Activated CD8-positive, alpha-beta memory T cell treated with anti-CD3 and anti-CD28 coated beads, Interleukin-2, amount 50 U/mL, for 1 hour (primary cell): ENCODE measurements at regions not wholly inside any gene's neighbourhood (a gene's known extent, or its start where the extent isn't known, plus 50 kb on each side); places are given as distances from the start of the nearest gene placed in this dataset.
"Not testable (repeated sequence)": the region's sequence is repeated elsewhere in the genome, so short reads cannot be mapped to it uniquely, and the experiment has no call there.

Experiments used
- DNase-seq: peaks from one replicate; pipeline ENCODE4 v3.0.0-alpha.2; 2020; ENCODE audit errors: extremely low read depth

DNA sequence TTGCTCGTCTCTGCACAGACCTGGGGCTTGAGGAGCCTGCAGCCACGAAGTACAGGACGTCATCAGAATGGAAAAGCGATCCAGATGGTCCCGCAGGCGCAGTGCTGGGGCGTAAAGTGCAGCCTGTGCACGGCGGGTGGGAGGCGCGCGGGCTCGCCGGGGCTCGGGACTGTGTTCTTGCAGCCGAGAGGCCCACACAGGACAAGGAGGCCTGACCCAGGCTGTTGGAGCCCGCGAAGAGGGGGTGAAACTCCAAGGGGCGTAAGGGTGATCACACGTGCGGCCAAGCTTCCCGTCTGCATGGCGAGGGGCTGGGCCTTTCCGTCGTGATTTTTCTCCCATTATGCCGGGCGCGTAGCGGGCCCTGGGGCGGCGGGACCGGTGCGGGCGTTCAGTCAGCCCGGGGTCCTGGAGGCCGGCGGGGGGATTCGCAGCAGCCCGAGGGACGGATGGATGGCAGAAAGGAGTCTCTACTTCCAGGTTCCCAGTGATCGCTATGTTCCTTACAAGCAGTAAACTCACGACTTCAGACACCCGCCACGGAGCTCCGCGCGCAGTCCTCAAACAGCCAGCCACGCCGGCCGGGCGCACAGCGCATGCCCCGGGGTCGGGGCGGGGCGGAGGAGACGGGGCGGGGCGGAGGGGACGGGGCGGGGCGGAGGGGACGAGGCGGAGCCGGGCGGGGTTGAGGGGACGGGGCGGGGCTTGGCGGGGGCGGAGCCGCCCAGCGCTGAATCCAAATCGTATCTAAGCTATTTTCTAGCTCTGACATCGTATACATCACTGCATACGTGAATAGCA, 141.0 kb upstream of the KCNJ18 start:
- peak; percentile 32 for DNase-seq

DNA sequence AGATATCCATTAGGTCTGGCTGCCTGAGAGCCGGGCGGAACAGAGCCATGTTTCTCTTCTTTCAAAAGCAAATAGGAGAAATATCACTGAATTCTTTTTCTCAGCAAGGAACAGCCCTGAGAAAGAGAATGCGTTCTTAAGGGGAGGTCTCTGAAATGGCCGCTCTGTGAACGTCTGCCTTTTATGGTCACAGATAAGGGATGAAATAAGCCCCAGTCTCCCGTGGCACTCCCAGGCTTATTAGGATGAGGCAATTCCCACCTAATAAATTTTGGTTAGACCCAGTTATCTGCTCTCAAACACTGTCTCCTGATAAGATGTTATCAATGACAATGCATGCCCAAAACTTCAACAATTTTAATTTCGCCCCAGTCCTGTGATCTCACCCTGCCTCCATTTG, 133.4 kb upstream of the KCNJ18 start:
- DNase-seq = not testable (repeated sequence)

- DNase-seq = no peak
Observed at GRCh38 chr17:21564262-21564661, 128.1 kb upstream of the KCNJ18 start.

DNA sequence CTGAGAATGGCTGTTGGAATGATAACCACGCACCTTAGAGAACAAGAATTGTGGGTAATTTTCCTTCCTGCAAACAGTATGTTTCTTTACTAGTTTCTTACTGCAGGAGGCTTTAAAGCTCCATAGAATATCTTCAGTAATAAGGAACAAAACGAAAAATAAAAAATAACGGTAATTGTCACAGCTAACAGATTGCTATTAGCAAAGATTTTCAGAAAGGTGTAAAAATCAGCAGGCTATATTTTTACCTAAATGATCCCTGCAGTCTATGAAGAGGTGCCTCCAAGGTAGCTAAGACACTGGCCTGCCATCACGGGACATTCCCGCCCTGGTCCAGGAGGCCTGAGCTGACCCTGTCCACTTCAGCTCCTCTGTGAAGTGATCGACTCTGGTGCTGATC, 127.6 kb upstream of the KCNJ18 start:
- not testable (repeated sequence) for DNase-seq

- DNase-seq = not testable (repeated sequence)
Observed at GRCh38 chr17:21570427-21570826, 121.9 kb upstream of the KCNJ18 start.

GRCh38 chr17:21572148-21572547, 120.2 kb upstream of the KCNJ18 start:
- DNase-seq = not testable (repeated sequence)

DNA sequence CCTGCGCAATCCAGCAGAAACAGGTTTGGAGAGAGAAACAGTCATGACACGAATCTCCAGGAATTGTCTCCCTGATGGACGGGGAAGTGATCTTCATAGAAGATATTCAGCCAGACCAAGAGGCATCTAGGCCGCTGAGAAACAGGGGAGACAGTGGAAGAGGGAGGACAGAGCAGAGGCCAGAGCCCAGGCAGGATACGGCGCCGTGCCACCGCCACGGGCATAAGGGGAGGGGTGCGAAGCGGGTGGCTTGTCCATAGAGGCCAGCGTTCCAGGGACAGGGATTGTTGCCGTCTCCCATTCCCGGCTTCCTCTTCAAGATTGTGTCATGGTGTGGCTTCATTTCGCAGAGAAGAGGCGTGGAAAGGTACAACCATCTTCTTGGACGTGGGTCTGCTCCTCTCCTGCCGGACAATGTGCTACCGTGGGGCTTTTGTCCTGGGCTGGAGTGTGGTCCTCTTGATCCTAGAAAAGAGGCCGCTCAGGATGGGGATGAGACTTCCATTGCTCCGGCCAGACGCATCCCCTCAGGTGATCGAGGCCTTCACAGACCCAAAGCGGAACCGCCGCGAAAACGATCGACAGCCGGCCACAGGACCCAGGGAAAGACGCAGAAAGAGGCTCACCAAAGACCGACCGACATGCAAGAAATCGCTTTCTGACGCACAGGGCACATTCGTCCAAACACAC, 118.9 kb upstream of the KCNJ18 start:
- not testable (repeated sequence) for DNase-seq

DNA sequence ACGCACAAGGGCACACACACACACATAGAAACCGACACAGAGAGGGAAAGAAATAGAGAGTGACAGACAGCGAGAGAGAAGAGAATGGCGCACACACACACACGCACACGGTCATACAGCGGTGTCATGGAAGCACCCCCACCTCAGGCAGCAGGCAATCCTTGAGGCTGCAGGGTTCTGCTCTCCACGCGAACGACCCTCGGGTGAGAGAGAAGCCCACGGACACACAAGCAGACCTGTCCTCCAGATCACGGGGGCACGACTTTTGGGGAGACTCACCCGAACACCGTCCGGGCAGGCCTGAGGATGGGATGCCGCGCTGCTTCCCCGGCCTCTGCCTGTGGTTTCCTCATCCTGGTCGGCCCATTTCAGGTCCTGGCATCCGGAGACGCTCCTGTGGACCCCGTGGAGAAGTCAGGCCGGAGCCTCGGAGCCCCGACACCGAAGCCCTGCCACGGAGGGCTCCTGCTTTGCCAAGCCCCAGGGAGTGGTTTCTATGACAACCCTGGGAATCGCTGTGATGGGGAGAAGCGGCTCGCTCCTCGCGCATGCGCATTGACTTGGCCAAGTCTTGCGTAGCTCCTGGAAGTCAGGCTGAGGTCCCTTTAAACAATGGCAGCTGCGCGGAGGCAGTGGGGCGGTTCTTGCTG, 118.2 kb upstream of the KCNJ18 start:
- no peak for DNase-seq

DNA sequence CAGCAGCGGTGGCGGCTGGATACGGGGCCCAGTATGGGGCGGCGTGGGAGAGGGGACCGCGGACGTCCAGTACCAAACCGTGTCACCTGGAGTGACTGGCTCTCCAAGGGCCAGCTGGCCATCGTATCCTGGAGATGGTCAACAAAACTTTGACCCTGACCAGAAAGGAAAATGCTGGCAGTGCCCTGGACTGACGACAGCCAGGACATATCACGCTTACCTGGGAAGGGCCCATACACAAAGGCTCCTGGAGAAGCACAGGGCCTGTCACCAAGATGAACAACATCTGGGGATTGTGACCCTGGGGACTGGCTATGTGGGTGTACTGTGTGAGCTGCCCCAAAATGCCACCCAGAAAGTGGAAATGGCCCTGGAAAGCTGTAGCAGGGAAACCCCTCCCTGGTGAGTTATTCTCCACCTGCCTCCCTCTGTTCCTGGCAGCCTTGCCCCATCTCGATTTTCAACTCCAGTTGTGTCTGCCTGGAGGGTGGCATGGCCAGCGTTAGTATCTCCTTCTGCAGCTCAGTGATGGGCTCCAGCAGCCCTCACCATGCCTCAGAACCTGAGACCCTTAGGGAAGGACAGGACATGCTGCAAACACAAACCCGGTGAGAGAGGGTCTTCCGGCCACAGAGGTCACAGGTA, 117.6 kb upstream of the KCNJ18 start:
- not testable (repeated sequence) for DNase-seq

- DNase-seq = not testable (repeated sequence)
Observed at GRCh38 chr17:21578783-21579182, 113.5 kb upstream of the KCNJ18 start.

- DNase-seq = no peak
Observed at GRCh38 chr17:21592774-21593173, 99.5 kb upstream of the KCNJ18 start.

DNA sequence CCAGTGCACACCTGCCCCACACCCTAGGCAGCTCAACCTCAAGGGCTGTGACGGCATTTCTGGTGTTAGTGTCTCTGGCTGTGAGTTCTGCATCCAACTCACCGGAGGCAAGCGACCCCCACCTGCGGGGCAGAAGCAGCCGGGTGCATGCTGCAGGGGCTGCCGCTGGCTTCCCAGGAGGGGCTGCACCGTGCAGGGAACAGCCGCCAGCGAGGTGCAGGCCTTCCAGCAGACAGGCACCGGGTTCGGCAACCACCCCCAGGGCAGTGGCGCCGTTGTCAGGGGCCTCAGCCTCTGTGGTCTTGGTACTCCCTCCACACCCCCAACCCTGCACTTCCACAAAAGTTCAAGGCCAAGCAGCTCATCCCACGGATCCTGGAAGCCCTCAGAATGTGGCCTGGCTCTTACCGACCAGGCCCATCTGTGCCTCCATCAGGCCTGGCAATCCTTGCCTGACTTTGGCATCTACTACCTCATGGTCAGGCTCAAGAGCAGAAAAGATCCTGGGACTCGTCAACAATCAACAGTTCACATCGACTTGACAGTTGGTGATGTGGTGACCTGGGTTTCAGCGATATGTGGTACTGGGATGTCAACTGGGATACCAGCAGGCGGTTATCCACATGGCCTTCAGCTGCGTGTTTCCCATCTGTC, 98.7 kb upstream of the KCNJ18 start:
- not testable (repeated sequence) for DNase-seq

GRCh38 chr17:21595086-21595485, 97.2 kb upstream of the KCNJ18 start:
- DNase-seq = no peak

GRCh38 chr17:21602176-21602575, 90.1 kb upstream of the KCNJ18 start:
- no peak for DNase-seq

DNA sequence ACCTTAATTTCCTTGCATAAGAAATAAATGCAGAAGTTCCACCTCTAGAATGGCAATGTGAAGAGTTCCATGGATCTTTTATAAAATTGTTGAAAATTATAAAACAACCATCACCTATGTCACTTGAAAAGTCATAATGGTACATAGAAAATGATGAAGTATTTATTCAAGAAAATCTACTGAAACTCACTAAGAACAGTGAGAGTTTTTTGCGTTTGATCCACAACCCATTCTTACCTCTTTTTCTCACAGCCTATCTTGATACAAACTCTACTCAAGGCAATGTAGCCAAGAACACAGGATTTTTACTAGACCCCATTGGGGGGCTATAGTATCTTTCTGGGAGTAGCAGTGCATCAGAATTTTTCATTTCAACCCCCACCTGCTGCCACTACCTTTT, 89.0 kb upstream of the KCNJ18 start:
- DNase-seq = not testable (repeated sequence)

- not testable (repeated sequence) for DNase-seq
Observed at GRCh38 chr17:21611443-21611842, 80.9 kb upstream of the KCNJ18 start.

DNA sequence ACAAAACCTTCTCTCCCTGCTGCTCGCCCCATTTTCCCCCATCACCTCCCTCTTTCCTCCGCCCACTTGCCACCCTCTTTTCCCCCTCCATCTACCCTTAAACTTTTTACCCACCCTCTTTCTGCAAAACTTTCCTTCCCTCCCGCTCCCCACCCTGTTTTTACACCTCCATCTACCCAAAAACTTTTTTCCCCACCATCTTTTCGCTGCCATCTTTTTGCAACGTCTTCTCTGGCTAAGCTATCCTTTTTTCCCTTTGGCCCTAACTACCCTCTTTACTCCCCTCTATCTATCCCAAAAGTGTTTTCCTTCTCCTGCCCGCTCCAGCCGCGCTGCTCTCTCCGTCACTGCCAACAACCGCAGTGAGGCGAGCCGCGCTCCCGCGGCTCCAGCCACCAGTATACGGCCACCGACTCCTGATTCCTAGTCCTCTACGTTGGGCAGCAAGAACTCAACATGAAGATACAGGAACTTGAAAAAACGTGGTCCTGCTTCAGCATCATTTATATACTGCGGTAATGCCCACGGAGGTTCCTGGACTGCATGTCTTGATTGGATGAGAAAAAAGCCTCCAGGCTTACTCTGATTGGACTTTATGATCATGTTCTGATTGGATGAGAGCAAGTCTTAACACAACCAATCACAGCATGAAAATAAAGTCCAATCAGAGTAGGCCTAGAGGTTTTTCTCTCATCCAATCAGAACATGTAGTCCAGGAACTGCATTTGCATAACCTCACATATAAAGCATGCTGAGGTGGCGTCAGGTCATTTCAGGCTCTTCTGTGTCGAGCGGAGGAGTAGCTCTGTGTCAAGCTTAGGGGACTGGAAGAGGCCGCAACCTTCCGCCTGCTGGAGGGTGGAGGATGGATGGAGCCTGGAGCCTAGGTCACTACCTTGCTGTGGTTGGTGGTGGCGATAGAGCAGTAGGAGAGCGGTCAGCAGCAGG, 79.9 kb upstream of the KCNJ18 start:
- DNase-seq = not testable (repeated sequence)

DNA sequence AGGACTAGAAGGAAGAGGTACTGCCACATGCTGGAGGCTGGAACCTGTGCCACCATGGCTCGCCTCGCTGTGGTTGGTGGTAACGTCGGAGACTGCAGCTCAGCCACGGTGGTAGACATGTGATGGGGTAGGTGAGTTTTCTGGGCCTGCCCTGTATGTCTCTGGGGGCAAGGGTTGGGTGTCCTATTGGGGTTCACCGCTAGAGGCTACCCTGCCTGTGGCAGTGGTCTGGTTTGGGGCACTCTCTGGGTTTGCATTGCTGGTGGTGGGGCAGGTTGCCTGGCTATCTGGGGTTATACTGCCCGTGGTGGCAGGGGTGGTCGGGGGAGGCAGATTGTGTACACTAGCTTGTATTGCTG, 79.3 kb upstream of the KCNJ18 start:
- DNase-seq = no peak

- not testable (repeated sequence) for DNase-seq
Observed at GRCh38 chr17:21626987-21627386, 65.3 kb upstream of the KCNJ18 start.
